ENCODE measurements at regions not wholly inside any gene's neighbourhood (a gene's known extent, or its start where the extent isn't known, plus 50 kb on each side); places are given as distances from the start of the nearest gene placed in this dataset.

DNA sequence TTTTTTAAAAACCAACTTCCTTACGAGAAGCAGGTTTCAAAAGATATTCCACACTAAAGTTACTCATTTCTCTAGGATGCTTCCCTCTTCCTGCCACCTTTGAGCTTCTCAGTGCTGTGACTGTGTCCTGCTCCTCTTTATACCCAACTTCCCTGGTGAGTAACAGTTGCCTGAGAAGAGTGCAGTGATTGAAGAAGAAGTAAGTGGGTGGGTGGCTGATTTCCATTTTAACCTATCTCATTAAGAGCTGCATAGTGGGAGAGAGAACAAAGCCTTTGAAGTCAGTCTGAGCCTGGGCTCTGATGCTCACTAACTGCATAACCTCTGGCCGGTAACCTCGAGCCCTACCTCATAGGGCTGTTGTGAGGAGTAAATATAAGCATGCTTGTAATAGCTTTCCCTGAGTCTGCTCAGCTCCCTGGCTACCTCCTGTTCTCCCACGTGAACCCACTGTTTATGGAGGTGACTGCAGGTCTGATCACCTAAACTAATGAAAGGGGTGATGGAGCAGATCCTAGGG is 977.3 kb downstream of the UQCRFS1 start:
- TF ChIP-seq POLR2A (IDR thresholded peaks at IDR 0.05) (no peak), EP300 (IDR thresholded peaks at IDR 0.05) (no peak)
- TF ChIP-seq, protein P1, sequence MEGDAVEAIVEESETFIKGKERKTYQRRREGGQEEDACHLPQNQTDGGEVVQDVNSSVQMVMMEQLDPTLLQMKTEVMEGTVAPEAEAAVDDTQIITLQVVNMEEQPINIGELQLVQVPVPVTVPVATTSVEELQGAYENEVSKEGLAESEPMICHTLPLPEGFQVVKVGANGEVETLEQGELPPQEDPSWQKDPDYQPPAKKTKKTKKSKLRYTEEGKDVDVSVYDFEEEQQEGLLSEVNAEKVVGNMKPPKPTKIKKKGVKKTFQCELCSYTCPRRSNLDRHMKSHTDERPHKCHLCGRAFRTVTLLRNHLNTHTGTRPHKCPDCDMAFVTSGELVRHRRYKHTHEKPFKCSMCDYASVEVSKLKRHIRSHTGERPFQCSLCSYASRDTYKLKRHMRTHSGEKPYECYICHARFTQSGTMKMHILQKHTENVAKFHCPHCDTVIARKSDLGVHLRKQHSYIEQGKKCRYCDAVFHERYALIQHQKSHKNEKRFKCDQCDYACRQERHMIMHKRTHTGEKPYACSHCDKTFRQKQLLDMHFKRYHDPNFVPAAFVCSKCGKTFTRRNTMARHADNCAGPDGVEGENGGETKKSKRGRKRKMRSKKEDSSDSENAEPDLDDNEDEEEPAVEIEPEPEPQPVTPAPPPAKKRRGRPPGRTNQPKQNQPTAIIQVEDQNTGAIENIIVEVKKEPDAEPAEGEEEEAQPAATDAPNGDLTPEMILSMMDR (IDR thresholded peaks at IDR 0.05): no peak

Data from sigmoid colon (tissue), 4 donors.